BJ (cell line): ENCODE measurements at regions not wholly inside any gene's neighbourhood (a gene's known extent, or its start where the extent isn't known, plus 50 kb on each side); places are given as distances from the start of the nearest gene placed in this dataset.

Experiments used
- CTCF ChIA-PET: fragments of 350-600 bp; formaldehyde crosslinking; extraction: SDS; loops from one replicate; lab custom pipeline; 2021; ENCODE audit warnings: antibody characterized with exemption, inconsistent platforms; lab: Yijun Ruan, JAX
- POLR2A ChIA-PET: fragments of 300-600 bp; sonication (Branson Sonifier 250); formaldehyde crosslinking; extraction: SDS; loops from one replicate; lab custom pipeline; 2021; ENCODE audit warnings: antibody characterized with exemption; lab: Charles Lee
- DNase-seq: peaks from one replicate; pipeline ENCODE4 v3.0.0-alpha.2; 2011; ENCODE audit warnings: low read depth
- H3K27me3 ChIP-seq: 2 replicates; pipeline ENCODE4 v1.6.0; 2011; ENCODE audit warnings: low read length; ENCODE audit not compliant: control insufficient read depth, insufficient read depth
- H3K36me3 ChIP-seq: 2 replicates; pipeline ENCODE4 v1.5.1; 2011; ENCODE audit warnings: low read length; ENCODE audit not compliant: control insufficient read depth, insufficient read depth
- H3K4me3 ChIP-seq: 2 replicates; pipeline ENCODE4 v1.5.1; 2011; ENCODE audit warnings: low read depth, mild to moderate bottlenecking, control low read depth, low read length
- TF ChIP-seq, protein P1 (sequence below): IDR thresholded peaks from 2 replicates; pipeline ENCODE4 v1.5.1; 2011; ENCODE audit warnings: low read depth, mild to moderate bottlenecking, control low read depth, inconsistent platforms, low read length, moderate library complexity; ENCODE audit not compliant: insufficient read depth

DNA sequence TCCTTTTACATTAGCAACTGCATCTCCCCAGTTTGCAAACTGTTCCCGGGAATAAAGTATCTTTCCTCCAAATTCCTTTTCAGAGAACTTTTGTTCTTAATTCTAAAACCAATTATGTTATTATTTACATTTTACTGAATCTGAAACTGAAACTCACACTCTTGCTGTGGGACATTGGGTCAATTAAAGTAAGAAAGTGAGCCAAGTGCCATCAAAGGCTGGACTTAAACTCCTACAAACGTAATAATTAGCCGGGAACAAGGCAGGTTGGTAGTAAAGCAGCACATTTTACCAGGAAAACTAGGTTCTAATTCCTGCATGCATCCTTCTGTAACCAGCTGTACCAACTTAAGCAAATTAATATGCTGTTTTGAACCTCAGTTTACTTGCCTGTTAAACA, 328.2 kb upstream of the ZNF462 start:
- POLR2A ChIA-PET = no interaction called here

DNA sequence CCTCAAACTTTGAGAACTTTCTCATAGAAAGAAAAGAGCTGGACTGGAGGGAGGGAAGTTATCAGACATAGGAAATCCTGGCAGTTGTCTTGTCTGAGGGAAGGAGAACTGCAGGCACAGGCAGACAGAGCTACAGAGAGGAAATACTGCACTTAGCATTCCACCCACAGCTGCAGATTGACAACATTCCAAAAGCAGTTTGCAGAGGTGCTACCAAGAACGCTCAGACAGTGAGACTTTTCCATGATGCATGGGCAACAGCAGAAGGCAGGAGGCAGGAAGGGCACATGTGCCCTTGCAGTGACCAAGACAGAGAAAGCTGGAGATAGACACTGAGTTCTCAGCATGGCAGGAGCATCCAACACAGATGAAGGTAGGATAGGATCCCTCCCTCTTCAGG, 327.5 kb upstream of the ZNF462 start:
- ChIA-PET POLR2A (no interaction called here), CTCF (no interaction called here)
- DNase-seq = no peak

More for the DNA sequence above, 328.2 kb upstream of the ZNF462 start:
- TF ChIP-seq, protein P1, sequence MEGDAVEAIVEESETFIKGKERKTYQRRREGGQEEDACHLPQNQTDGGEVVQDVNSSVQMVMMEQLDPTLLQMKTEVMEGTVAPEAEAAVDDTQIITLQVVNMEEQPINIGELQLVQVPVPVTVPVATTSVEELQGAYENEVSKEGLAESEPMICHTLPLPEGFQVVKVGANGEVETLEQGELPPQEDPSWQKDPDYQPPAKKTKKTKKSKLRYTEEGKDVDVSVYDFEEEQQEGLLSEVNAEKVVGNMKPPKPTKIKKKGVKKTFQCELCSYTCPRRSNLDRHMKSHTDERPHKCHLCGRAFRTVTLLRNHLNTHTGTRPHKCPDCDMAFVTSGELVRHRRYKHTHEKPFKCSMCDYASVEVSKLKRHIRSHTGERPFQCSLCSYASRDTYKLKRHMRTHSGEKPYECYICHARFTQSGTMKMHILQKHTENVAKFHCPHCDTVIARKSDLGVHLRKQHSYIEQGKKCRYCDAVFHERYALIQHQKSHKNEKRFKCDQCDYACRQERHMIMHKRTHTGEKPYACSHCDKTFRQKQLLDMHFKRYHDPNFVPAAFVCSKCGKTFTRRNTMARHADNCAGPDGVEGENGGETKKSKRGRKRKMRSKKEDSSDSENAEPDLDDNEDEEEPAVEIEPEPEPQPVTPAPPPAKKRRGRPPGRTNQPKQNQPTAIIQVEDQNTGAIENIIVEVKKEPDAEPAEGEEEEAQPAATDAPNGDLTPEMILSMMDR = no peak
- CTCF ChIA-PET = no interaction called here
- no peaks in the 10 kb centered on the region for H3K27me3 ChIP-seq
- no peak overlapping the region for H3K4me3 ChIP-seq
- DNase-seq = no peak
- no peaks in the 10 kb centered on the region for H3K36me3 ChIP-seq

DNA sequence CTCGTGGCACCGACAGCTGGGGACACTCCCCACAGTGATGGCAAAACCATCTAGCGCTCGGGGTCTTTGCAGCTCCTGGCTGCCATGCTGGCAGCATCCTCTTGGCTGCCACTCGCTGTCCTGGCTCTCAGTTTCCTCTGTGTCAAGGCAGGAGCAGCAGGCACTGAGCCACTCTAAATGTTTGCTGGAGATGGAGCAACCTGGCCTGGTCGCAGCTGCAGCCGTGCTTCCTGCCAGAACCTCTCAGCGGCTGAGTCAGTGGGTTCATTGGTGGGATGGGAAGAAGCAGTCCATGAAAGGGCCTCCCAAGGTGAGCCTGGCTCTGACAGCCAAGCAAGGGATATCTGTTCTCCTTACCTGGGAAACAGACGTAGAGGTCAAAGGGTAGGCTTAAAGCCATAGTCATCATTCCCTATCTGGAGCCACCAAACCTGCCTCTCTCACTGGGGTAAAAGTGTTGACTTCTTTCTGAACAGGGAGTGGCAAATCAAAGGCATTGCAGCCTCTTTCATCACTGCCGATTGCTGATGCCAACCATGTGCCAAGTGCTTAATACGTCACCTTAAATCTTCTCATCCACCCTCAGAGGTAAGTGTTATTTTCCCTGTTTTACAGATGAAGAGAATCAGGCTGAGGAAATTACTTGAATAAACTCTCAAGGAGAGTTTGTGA, 304.8 kb upstream of the ZNF462 start:
- H3K27me3 ChIP-seq = no peaks in the 10 kb centered on the region
- ChIA-PET CTCF (no interaction called here), POLR2A (no interaction called here)
- TF ChIP-seq, protein P1 = no peak
- no peaks in the 10 kb centered on the region for H3K36me3 ChIP-seq
- no peak for DNase-seq
- H3K4me3 ChIP-seq = no peak overlapping the region

More for the DNA sequence above, 327.5 kb upstream of the ZNF462 start:
- Histone ChIP-seq H3K36me3 (no peaks in the 10 kb centered on the region), H3K27me3 (no peaks in the 10 kb centered on the region), H3K4me3 (no peak overlapping the region)
- TF ChIP-seq, protein P1 = no peak

DNA sequence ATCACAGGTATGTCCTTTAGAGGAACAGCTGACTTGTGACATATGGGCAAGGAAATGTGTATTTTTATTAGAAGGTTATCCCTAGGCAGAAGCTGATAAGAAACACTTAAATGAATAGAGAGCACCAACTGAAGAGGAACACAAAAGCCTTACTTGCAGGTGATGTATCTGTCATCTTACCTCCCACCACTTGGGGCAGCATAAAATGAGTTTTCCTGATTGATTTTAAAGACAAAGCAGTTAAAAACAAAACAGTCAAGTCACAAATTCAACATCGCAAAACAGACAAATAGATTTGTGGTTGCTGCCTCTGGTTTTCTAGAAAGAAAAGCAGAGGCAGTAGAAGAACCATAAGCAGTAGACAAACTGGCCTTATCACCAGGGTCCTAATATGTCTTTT, 302.4 kb upstream of the ZNF462 start:
- DNase-seq = no peak
- POLR2A ChIA-PET = no interaction called here
- H3K4me3 ChIP-seq = no peak overlapping the region
- TF ChIP-seq, protein P1 = no peak
- CTCF ChIA-PET = no interaction called here
- no peaks in the 10 kb centered on the region for H3K36me3 ChIP-seq
- no peaks in the 10 kb centered on the region for H3K27me3 ChIP-seq

DNA sequence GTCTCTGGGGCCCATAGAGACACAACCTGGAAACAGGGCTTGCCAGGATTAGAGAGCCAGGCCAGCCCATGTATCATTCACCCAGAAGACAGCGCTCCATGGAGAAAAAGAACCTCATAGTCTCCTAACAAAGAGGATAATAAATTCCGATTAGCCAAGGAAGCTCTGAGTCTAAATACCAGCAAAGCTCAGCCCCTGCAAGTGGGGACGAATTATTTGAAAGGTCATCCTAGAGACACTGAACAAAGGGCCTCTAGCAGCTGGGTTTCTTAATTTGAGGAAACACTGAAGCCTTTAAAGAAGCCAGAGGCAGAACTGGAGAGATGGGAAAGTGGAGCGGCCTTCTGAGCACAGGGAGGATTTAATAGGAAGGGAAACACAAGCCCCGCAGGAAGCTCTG, 287.1 kb upstream of the ZNF462 start:
- no peak for DNase-seq
- H3K4me3 ChIP-seq = no peak overlapping the region
- ChIA-PET CTCF (no interaction called here), POLR2A (no interaction called here)
- no peaks in the 10 kb centered on the region for H3K36me3 ChIP-seq
- TF ChIP-seq, protein P1 = no peak
- H3K27me3 ChIP-seq = no peaks in the 10 kb centered on the region
